GM21515 (cell line): ENCODE measurements at regions not wholly inside any gene's neighbourhood (a gene's known extent, or its start where the extent isn't known, plus 50 kb on each side); places are given as distances from the start of the nearest gene placed in this dataset.
"Not testable (repeated sequence)": the region's sequence is repeated elsewhere in the genome, so short reads cannot be mapped to it uniquely, and the experiment has no call there.

ENCODE experiments used
- ATAC-seq: cut with Tn5 transposase; IDR thresholded peaks from one replicate; pipeline ENCODE4 v1.9.1; 2021; ENCODE audit not compliant: unreplicated experiment

GRCh38 chr17:64728041-64728695 is 66.1 kb upstream of the SMURF2 start:
- ATAC-seq, result no peak

GRCh38 chr17:64726025-64726424 is 63.9 kb upstream of the SMURF2 start:
- ATAC-seq, result not testable (repeated sequence)

DNA sequence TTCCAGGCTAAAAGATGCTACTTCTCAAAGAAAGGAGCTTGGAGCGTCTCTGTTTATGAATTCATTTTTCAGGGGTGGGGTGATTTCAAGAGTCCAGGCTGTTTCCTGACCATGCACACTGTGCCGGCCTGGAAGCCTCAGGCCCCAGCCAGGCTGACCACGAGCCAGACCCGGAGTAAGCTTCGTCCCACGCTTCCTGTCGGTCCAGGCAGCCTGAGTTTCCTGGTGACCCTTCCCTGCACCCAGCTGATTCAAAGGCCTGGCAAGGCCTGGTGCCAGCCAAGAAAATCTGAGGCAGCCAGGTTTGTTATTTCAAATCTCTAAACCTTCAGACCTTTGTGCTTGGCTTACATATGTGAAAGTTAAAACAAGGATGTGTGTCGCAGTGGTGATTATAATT is 62.1 kb upstream of the SMURF2 start:
- not testable (repeated sequence) for ATAC-seq

DNA sequence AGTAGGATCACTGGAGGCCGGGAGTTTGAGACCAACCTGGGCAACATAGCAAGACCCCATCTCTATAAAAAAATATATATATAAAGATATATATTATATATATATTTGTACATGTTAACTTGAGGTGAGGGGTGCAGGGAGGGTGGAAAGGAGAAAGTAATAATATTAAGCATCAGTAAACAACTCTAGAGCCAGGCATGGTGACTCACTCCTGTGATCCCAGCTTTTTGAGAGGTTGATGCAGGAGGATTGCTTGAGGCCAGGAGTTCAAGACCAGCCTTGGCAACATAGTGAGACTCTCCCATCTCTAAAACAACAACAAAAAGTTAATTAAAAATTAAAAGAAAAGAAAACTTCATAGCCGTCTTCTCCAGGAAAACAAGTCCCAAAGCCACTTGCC is 61.7 kb upstream of the SMURF2 start:
- no peak for ATAC-seq

DNA sequence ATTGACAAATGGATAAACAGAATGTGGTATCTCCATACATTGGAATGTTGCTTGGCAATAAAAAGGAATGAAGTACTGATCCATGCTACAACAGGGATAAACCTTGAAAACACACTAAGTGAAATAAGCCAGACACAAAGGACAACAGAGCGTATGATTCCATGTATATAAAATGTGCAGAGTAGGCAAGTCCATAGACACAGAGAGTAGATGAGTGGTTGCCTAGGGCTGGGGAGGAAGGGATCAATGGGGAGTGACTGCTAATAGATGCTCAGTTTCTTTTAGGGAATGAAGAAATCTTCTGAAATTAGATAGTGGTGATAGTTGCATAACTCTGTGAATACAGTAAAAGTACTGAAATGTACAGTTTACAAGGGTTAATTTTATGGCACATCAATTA is 59.4 kb upstream of the SMURF2 start:
- ATAC-seq, result not testable (repeated sequence)

GRCh38 chr17:64720253-64720652 is 58.1 kb upstream of the SMURF2 start:
- ATAC-seq, result not testable (repeated sequence)

DNA sequence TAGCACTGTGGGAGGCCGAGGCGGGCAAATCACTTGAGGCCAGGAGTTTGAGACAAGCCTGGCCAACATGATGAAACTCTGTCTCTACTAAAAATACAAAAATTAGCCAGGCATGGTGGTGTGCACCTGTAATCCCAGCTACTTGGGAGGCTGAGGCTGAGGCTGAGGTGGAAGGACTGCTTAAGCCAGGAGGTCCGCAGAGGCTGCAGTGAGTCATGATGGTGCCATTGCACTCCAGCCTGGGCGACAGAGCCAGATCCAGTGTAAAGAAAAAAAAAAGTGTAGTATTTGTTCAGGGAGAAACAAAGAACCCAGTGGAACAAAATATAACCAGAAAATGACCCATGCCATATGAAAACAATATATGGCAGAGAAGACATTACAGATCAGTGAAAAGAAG is 57.4 kb upstream of the SMURF2 start:
- not testable (repeated sequence) for ATAC-seq

- ATAC-seq, result not testable (repeated sequence)
Measured at GRCh38 chr17:64718816-64719215, 56.7 kb upstream of the SMURF2 start.

GRCh38 chr17:64718058-64718457 is 56.0 kb upstream of the SMURF2 start:
- ATAC-seq, result no peak

DNA sequence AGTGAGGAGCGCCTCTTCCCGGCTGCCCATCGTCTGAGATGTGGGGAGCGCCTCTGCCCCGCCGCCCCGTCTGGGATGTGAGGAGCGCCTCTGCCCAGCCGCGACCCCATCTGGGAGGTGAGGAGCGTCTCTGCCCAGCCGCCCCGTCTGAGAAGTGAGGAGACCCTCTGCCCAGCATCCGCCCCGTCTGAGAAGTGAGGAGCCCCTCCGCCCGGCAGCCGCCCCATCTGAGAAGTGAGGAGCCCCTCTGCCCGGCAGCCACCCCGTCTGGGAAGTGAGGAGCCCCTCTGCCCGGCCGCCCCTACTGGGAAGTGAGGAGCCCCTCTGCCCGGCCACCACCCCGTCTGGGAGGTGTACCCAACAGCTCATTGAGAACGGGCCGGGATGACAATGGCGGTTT is 54.4 kb upstream of the SMURF2 start:
- ATAC-seq, result not testable (repeated sequence)

GRCh38 chr17:64713786-64714185 is 51.7 kb upstream of the SMURF2 start:
- not testable (repeated sequence) for ATAC-seq

GRCh38 chr17:64712557-64713351 is 50.6 kb upstream of the SMURF2 start:
- not testable (repeated sequence) for ATAC-seq
